Keratinocyte (primary cell): ENCODE measurements at regions not wholly inside any gene's neighbourhood (a gene's known extent, or its start where the extent isn't known, plus 50 kb on each side); places are given as distances from the start of the nearest gene placed in this dataset.

Experiments used
- DNase-seq: peaks from one replicate; pipeline ENCODE4 v3.0.0-alpha.2; 2011; ENCODE audit warnings: low read depth, missing footprints, low spot score
- FAIRE-seq: peaks from 2 replicates; lab custom pipeline; 2011; peaks lifted over from hg19 to GRCh38; lab: Jason Lieb, UNC
- H2AFZ ChIP-seq: 2 replicates; pipeline ENCODE4 v1.6.0; 2012; ENCODE audit warnings: low read length, control low read depth, inconsistent platforms; ENCODE audit not compliant: control insufficient read depth
- H3K27ac ChIP-seq: 2 replicates; pipeline ENCODE4 v1.5.1; 2011; ENCODE audit warnings: low read length; ENCODE audit not compliant: control insufficient read depth, insufficient read depth
- H3K27me3 ChIP-seq: 3 replicates; pipeline ENCODE4 v1.6.0; 2011; ENCODE audit warnings: low read length; ENCODE audit not compliant: control insufficient read depth, insufficient read depth; ENCODE audit errors: extremely low read depth
- H3K36me3 ChIP-seq, 2 experiments: 2 replicates in 1 of 2; 3 replicates in 1 of 2; pipeline ENCODE4 v1.5.1; 2011; ENCODE audit warnings: low read length in 2 of 2, mild to moderate bottlenecking in 1 of 2; ENCODE audit not compliant: control insufficient read depth in 2 of 2, insufficient read depth in 2 of 2; ENCODE audit errors: extremely low read depth in 1 of 2
- H3K4me1 ChIP-seq: 3 replicates; pipeline ENCODE4 v1.5.1; 2011; ENCODE audit warnings: low read length; ENCODE audit not compliant: control insufficient read depth, insufficient read depth; ENCODE audit errors: extremely low read depth
- H3K4me2 ChIP-seq: 3 replicates; pipeline ENCODE4 v1.6.0; 2011; ENCODE audit warnings: low read depth, low read length; ENCODE audit not compliant: control insufficient read depth, insufficient read depth; ENCODE audit errors: extremely low read depth
- H3K4me3 ChIP-seq, 3 experiments: fragments of 200-600 bp in 1 of 3; sonication (generic) in 1 of 3; 2 replicates in 2 of 3; 3 replicates in 1 of 3; pipeline ENCODE4 v1.5.1; 2011 to 2016; ENCODE audit warnings: low read length in 3 of 3, mild to moderate bottlenecking in 3 of 3, control low read depth in 2 of 3, inconsistent platforms in 1 of 3, low read depth in 1 of 3, mixed read lengths in 1 of 3, mixed run types in 1 of 3, moderate library complexity in 1 of 3; ENCODE audit not compliant: control insufficient read depth in 2 of 3, insufficient read depth in 2 of 3; ENCODE audit errors: extremely low read depth in 1 of 3
- H3K79me2 ChIP-seq: 2 replicates; pipeline ENCODE4 v1.6.0; 2012; ENCODE audit warnings: low read length; ENCODE audit not compliant: control insufficient read depth, insufficient read depth
- H3K9ac ChIP-seq: 3 replicates; pipeline ENCODE4 v1.6.0; 2011; ENCODE audit warnings: low read length; ENCODE audit not compliant: control insufficient read depth, insufficient read depth; ENCODE audit errors: extremely low read depth
- H3K9me1 ChIP-seq: 3 replicates; pipeline ENCODE4 v1.6.0; 2011; ENCODE audit warnings: low read length; ENCODE audit not compliant: control insufficient read depth, insufficient read depth; ENCODE audit errors: extremely low read depth
- H3K9me3 ChIP-seq: 2 replicates; pipeline ENCODE4 v1.5.1; 2012; ENCODE audit warnings: low read depth, low read length; ENCODE audit not compliant: control insufficient read depth
- H4K20me1 ChIP-seq: 3 replicates; pipeline ENCODE4 v1.6.0; 2011; ENCODE audit warnings: low read length; ENCODE audit not compliant: control insufficient read depth, insufficient read depth; ENCODE audit errors: extremely low read depth
- EZH2 ChIP-seq: IDR thresholded peaks from one replicate; pipeline ENCODE4 v1.6.1; 2012; ENCODE audit warnings: inconsistent platforms, mild to moderate bottlenecking, low read length, moderate library complexity
- dilution Hi-C: fragments of 300-500 bp; cut with MboI; formaldehyde crosslinking; loops from one replicate; pipeline ENCODE4 v1.7.0; 2020; ENCODE audit warnings: low sequenced_read_pairs; ENCODE audit not compliant: extremely low pct_ligation_motif_present
- TF ChIP-seq, protein P1 (sequence below), 3 experiments: IDR thresholded peaks in 1 of 3; conservative IDR thresholded peaks in 1 of 3; optimal IDR thresholded peaks in 1 of 3; 2 replicates in 2 of 3; 3 replicates in 1 of 3; pipeline versions ENCODE3 to v1.5.1; 2011; ENCODE audit warnings: low read length in 3 of 3, mild to moderate bottlenecking in 3 of 3, moderate library complexity in 2 of 3, control low read depth in 1 of 3, inconsistent platforms in 1 of 3; ENCODE audit not compliant: insufficient read depth in 2 of 3; ENCODE audit errors: extremely low read depth in 1 of 3

DNA sequence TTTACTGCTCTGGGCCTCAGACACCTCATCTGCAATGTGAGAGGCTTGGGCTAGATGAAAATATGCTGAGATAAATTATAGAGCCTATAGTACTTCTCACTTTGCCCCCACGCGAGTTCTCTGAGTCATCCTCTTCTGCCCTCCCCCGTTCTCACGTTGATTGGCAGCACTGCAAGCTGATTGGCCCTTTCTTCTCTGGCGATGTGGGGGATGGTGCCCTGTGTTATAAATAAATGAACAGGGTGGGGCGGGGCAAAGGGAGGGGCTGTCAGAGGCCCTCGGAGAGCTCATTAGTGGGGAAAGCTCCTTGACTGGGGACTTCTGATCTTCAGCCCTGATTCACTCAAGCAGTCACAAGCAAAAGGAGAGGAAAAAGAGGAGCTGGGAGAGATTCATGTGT lies 64.3 kb upstream of the ZC3H12A start:
- Histone ChIP-seq H4K20me1 (peaks cover 2% of the 10 kb centered on the region), H3K9me1 (no peaks in the 10 kb centered on the region), H3K4me1 (no peaks in the 10 kb centered on the region), H3K9me3 (no peaks in the 10 kb centered on the region), H3K4me2 (no peak overlapping the region), H3K36me3 (no peaks in the 10 kb centered on the region), H3K27me3 (no peaks in the 10 kb centered on the region), H3K4me3 (no peak overlapping the region), H3K27ac (no peak overlapping the region), H3K79me2 (no peaks in the 10 kb centered on the region), H2AFZ (no peak overlapping the region), H3K9ac (no peak overlapping the region)
- no peak for TF ChIP-seq EZH2
- TF ChIP-seq, protein P1, sequence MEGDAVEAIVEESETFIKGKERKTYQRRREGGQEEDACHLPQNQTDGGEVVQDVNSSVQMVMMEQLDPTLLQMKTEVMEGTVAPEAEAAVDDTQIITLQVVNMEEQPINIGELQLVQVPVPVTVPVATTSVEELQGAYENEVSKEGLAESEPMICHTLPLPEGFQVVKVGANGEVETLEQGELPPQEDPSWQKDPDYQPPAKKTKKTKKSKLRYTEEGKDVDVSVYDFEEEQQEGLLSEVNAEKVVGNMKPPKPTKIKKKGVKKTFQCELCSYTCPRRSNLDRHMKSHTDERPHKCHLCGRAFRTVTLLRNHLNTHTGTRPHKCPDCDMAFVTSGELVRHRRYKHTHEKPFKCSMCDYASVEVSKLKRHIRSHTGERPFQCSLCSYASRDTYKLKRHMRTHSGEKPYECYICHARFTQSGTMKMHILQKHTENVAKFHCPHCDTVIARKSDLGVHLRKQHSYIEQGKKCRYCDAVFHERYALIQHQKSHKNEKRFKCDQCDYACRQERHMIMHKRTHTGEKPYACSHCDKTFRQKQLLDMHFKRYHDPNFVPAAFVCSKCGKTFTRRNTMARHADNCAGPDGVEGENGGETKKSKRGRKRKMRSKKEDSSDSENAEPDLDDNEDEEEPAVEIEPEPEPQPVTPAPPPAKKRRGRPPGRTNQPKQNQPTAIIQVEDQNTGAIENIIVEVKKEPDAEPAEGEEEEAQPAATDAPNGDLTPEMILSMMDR (optimal IDR thresholded peaks at IDR 0.05 in 1 of 3, IDR thresholded peaks at IDR 0.05 in 1 of 3, conservative IDR thresholded peaks at IDR 0.05 in 1 of 3; ENCODE audit: extremely low read depth in 1 of 3, insufficient read depth in 2 of 3, low read length in 3 of 3): no peak
- FAIRE-seq (no peak), DNase-seq (no peak)
- dilution Hi-C loops: no loop called here

GRCh38 chr1:37410815-37411214 lies 63.6 kb upstream of the ZC3H12A start:
- FAIRE-seq (peak; percentile 39), DNase-seq (no peak)
- no peaks in the 10 kb centered on the region for H3K9me1 ChIP-seq
- H3K4me2 ChIP-seq: no peak overlapping the region
- dilution Hi-C loops: no loop called here
- peaks cover 2% of the 10 kb centered on the region for H4K20me1 ChIP-seq
- H3K9ac ChIP-seq: no peak overlapping the region
- H3K9me3 ChIP-seq: no peaks in the 10 kb centered on the region
- no peak overlapping the region for H2AFZ ChIP-seq
- H3K36me3 ChIP-seq: no peaks in the 10 kb centered on the region
- no peak for TF ChIP-seq EZH2
- TF ChIP-seq, protein P1 (optimal IDR thresholded peaks at IDR 0.05 in 1 of 3, IDR thresholded peaks at IDR 0.05 in 1 of 3, conservative IDR thresholded peaks at IDR 0.05 in 1 of 3; ENCODE audit: extremely low read depth in 1 of 3, insufficient read depth in 2 of 3, low read length in 3 of 3): no peak
- no peaks in the 10 kb centered on the region for H3K4me1 ChIP-seq
- H3K27me3 ChIP-seq: no peaks in the 10 kb centered on the region
- H3K79me2 ChIP-seq: no peaks in the 10 kb centered on the region
- H3K27ac ChIP-seq: no peak overlapping the region
- no peak overlapping the region for H3K4me3 ChIP-seq
